IMR-90 (cell line): ENCODE measurements at regions not wholly inside any gene's neighbourhood (a gene's known extent, or its start where the extent isn't known, plus 50 kb on each side); places are given as distances from the start of the nearest gene placed in this dataset.

Source experiments
- ATAC-seq: fragments of 200-7000 bp; cut with Tn5 transposase; 2 replicates; pipeline ENCODE4 v1.9.1; 2020; ENCODE audit warnings: low read depth, mild to moderate bottlenecking, moderate library complexity
- BruUV-seq: library from RNA; stranded (reverse); fragments of 400-500 nt; replicated peaks from 2 replicates; lab custom pipeline; 2021; lab: Mats Ljungman, UMichigan
- CTCF ChIA-PET: fragments of 300-600 bp; formaldehyde crosslinking; extraction: SDS; loops from one replicate; lab custom pipeline; 2021; ENCODE audit warnings: antibody characterized with exemption; lab: Yijun Ruan, JAX
- POLR2A ChIA-PET: fragments of 300-600 bp; sonication (Branson Sonifier 250); formaldehyde crosslinking; loops from one replicate; lab custom pipeline; 2022; ENCODE audit warnings: antibody characterized with exemption; ENCODE audit not compliant: unreplicated experiment; lab: Charles Lee
- DNase-seq: peaks from one replicate; pipeline ENCODE4 v3.0.0; 2013
- H2AFZ ChIP-seq: replicated peaks from 2 replicates; pipeline ENCODE3; 2013; ENCODE audit warnings: low read length, mild to moderate bottlenecking; ENCODE audit not compliant: poor library complexity
- H2AK5ac ChIP-seq: 2 replicates; pipeline ENCODE4 v1.6.1; 2013; ENCODE audit warnings: low read depth, low read length, inconsistent platforms
- H2AK9ac ChIP-seq: replicated peaks from 2 replicates; pipeline ENCODE3; 2013; ENCODE audit warnings: mild to moderate bottlenecking, low read depth, low read length, moderate library complexity; ENCODE audit not compliant: poor library complexity
- H2BK120ac ChIP-seq: 2 replicates; pipeline ENCODE4 v1.6.1; 2013; ENCODE audit warnings: low read depth, low read length, inconsistent platforms
- H2BK15ac ChIP-seq: 3 replicates; pipeline ENCODE4 v1.6.1; 2013; ENCODE audit warnings: low read depth, low read length, inconsistent platforms
- H2BK20ac ChIP-seq: 2 replicates; pipeline ENCODE4 v1.6.1; 2013; ENCODE audit warnings: low read depth, mild to moderate bottlenecking, inconsistent platforms, low read length, moderate library complexity
- H2BK5ac ChIP-seq: 2 replicates; pipeline ENCODE4 v1.6.1; 2013; ENCODE audit warnings: mild to moderate bottlenecking, low read depth, low read length, inconsistent platforms; ENCODE audit not compliant: poor library complexity, severe bottlenecking
- H3K14ac ChIP-seq: replicated peaks from 2 replicates; pipeline ENCODE4 v1.6.1; 2013; ENCODE audit warnings: low read depth, low read length, inconsistent platforms
- H3K18ac ChIP-seq: 2 replicates; pipeline ENCODE4 v1.6.1; 2013; ENCODE audit warnings: low read depth, low read length, control low read depth
- H3K23ac ChIP-seq: 2 replicates; pipeline ENCODE4 v1.6.1; 2013; ENCODE audit warnings: low read depth, low read length, inconsistent platforms
- H3K27ac ChIP-seq: 2 replicates; pipeline ENCODE4 v1.5.1; 2013; ENCODE audit warnings: mild to moderate bottlenecking, control low read depth, low read length; ENCODE audit not compliant: insufficient read depth
- H3K27me3 ChIP-seq: 2 replicates; pipeline ENCODE4 v1.6.1; 2013; ENCODE audit warnings: low read length; ENCODE audit not compliant: control insufficient read depth, insufficient read depth
- H3K36me3 ChIP-seq: 2 replicates; pipeline ENCODE4 v1.6.1; 2013; ENCODE audit warnings: low read length, mixed read lengths; ENCODE audit not compliant: control insufficient read depth, insufficient read depth
- H3K4ac ChIP-seq: 2 replicates; pipeline ENCODE4 v1.6.1; 2013; ENCODE audit warnings: low read depth, low read length, inconsistent platforms
- H3K4me1 ChIP-seq: 2 replicates; pipeline ENCODE4 v1.6.1; 2013; ENCODE audit warnings: low read length, mixed read lengths; ENCODE audit not compliant: control insufficient read depth, insufficient read depth
- H3K4me2 ChIP-seq: 2 replicates; pipeline ENCODE4 v1.6.1; 2013; ENCODE audit warnings: low read depth, mild to moderate bottlenecking, control low read depth, low read length, moderate library complexity
- H3K4me3 ChIP-seq: 2 replicates; pipeline ENCODE4 v1.5.1; 2013; ENCODE audit warnings: low read depth, mild to moderate bottlenecking, control low read depth, low read length, moderate library complexity; ENCODE audit not compliant: insufficient read depth
- H3K56ac ChIP-seq: 2 replicates; pipeline ENCODE4 v1.6.1; 2013; ENCODE audit warnings: low read length, inconsistent platforms; ENCODE audit not compliant: insufficient read depth; ENCODE audit errors: extremely low read depth
- H3K79me1 ChIP-seq, 2 experiments: 2 replicates each; pipeline ENCODE4 v1.6.1; 2013; ENCODE audit warnings: low read length in 2 of 2, inconsistent platforms in 1 of 2, low read depth in 1 of 2
- H3K9ac ChIP-seq: 2 replicates; pipeline ENCODE4 v1.6.1; 2013; ENCODE audit warnings: low read depth, low read length, control low read depth
- H3K9me1 ChIP-seq: 2 replicates; pipeline ENCODE4 v1.6.1; 2013; ENCODE audit warnings: low read length, inconsistent platforms; ENCODE audit not compliant: insufficient read depth
- H3K9me3 ChIP-seq: 2 replicates; pipeline ENCODE4 v1.6.1; 2013; ENCODE audit warnings: low read length; ENCODE audit not compliant: control insufficient read depth, insufficient read depth
- H4K20me1 ChIP-seq: 2 replicates; pipeline ENCODE4 v1.6.1; 2013; ENCODE audit warnings: low read length, inconsistent platforms; ENCODE audit not compliant: insufficient read depth
- H4K5ac ChIP-seq: 2 replicates; pipeline ENCODE4 v1.6.1; 2013; ENCODE audit warnings: mild to moderate bottlenecking, low read depth, low read length, control low read depth
- H4K8ac ChIP-seq, 2 experiments: 2 replicates each; pipeline ENCODE4 v1.6.1; 2013; ENCODE audit warnings: low read depth in 2 of 2, low read length in 2 of 2, control low read depth in 1 of 2, inconsistent platforms in 1 of 2
- H4K91ac ChIP-seq: 2 replicates; pipeline ENCODE4 v1.6.1; 2013; ENCODE audit warnings: low read depth, low read length, inconsistent platforms; ENCODE audit not compliant: insufficient read depth
- BHLHE40 ChIP-seq: fragments of 150-350 bp; IDR thresholded peaks from 2 replicates; pipeline ENCODE4 v1.6.1; 2016; ENCODE audit warnings: mild to moderate bottlenecking, low read depth, low read length
- CTCF ChIP-seq: conservative IDR thresholded peaks from 2 replicates; pipeline ENCODE4 v1.5.1; 2012; ENCODE audit warnings: mild to moderate bottlenecking, low read depth, low read length, improper control_type of control experiment
- FOS ChIP-seq: fragments of 150-350 bp; IDR thresholded peaks from 2 replicates; pipeline ENCODE4 v1.6.1; 2016; ENCODE audit warnings: low read depth, low read length
- MAFK ChIP-seq: IDR thresholded peaks from 2 replicates; pipeline ENCODE4 v1.6.1; 2012; ENCODE audit warnings: low read depth, low read length, improper control_type of control experiment
- MAZ ChIP-seq: IDR thresholded peaks from 2 replicates; pipeline ENCODE4 v1.6.1; 2012; ENCODE audit warnings: low read depth, mild to moderate bottlenecking, low read length, improper control_type of control experiment, moderate library complexity, borderline replicate concordance
- NFE2L2 ChIP-seq: fragments of 150-350 bp; IDR thresholded peaks from 2 replicates; pipeline ENCODE4 v1.6.1; 2016; ENCODE audit warnings: low read depth, mild to moderate bottlenecking, low read length
- RAD21 ChIP-seq: IDR thresholded peaks from 2 replicates; pipeline ENCODE4 v1.6.1; 2012; ENCODE audit warnings: low read length, improper control_type of control experiment
- SMC3 ChIP-seq: fragments of 150-350 bp; IDR thresholded peaks from 2 replicates; pipeline ENCODE4 v1.6.1; 2016; ENCODE audit warnings: low read depth, mild to moderate bottlenecking, antibody characterized with exemption, low read length, moderate library complexity
- WGBS, 2 experiments: methylation state at CpG; one replicate each; pipeline versions ENCODE4 v1.1.5 to v1.1.7; 2013; ENCODE audit warnings: missing lambda C conversion rate in 2 of 2; ENCODE audit not compliant: insufficient read length in 1 of 2; ENCODE audit errors: extremely low coverage in 2 of 2; 5-methylcytosine and 5-hydroxymethylcytosine counted together
- dilution Hi-C: fragments of 300-500 bp; cut with HindIII; formaldehyde crosslinking; loops from one replicate; pipeline ENCODE4 v1.14.3; 2018; ENCODE audit warnings: low sequenced_read_pairs; ENCODE audit not compliant: unreplicated experiment
- in situ Hi-C: fragments of 300-500 bp; cut with MboI; formaldehyde crosslinking; loops from 3 replicates; pipeline ENCODE4 v1.14.3; 2019; ENCODE audit warnings: low sequenced_read_pairs, inconsistent platforms, mixed read lengths
- intact Hi-C: fragments of 100-400 bp; cut with micrococcal nuclease; formaldehyde crosslinking; loops from 2 replicates; pipeline ENCODE4 v1.10.0; 2022
- TF ChIP-seq, protein P1 (sequence below): fragments of 150-350 bp; IDR thresholded peaks from 2 replicates; pipeline ENCODE4 v1.6.1; 2016; ENCODE audit warnings: low read depth, mild to moderate bottlenecking, low read length, moderate library complexity, borderline replicate concordance

DNA sequence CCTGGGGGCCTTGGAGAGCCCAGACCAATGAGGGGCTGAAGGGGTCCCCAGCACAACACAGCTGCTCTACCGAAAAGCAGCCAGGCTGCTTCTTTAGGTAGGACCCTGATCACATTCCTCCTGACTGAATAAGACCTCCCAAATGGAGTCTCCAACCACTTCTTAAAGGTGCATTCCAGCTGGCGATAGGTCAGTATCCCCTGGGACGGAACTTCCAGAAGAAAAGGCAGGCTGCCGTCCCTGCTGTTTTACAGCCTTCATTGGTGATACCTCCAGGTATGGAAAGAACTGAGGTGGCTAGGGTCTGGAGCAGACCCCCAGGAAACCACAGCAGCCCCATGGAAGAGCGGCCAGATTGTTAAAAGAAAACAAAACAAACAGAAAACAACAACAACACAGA, 340.6 kb downstream of the BTG1 start:
- H3K4me1 ChIP-seq = no peaks in the 10 kb centered on the region; the same call in 1 of the 2 replicates
- ATAC-seq (no peak), DNase-seq (no peak)
- no peaks in the 10 kb centered on the region for H3K27me3 ChIP-seq
- H3K4me2 ChIP-seq = no peak overlapping the region
- no TSS peak for BruUV-seq
- H2AFZ ChIP-seq = peak overlapping the region; percentile 61
- no peak overlapping the region for H2BK120ac ChIP-seq
- H3K36me3 ChIP-seq = no peaks in the 10 kb centered on the region
- no peak overlapping the region for H4K5ac ChIP-seq
- no peak overlapping the region for H3K23ac ChIP-seq
- dilution Hi-C loops (no loop called here), in situ Hi-C loops (no loop called here), intact Hi-C loops (no loop called here)
- H2AK5ac ChIP-seq = no peak overlapping the region
- H2AK9ac ChIP-seq = no peak overlapping the region
- ChIA-PET CTCF (no interaction called here), POLR2A (no interaction called here)
- no peak overlapping the region for H3K27ac ChIP-seq
- H3K56ac ChIP-seq = no peak overlapping the region
- no peak overlapping the region for H4K91ac ChIP-seq
- no peaks in the 10 kb centered on the region for H3K79me1 ChIP-seq
- H2BK5ac ChIP-seq = no peak overlapping the region
- peaks cover 4% of the 10 kb centered on the region; the same call in 1 of the 2 replicates for H3K9me1 ChIP-seq
- H3K9ac ChIP-seq = no peak overlapping the region
- H4K20me1 ChIP-seq = no peaks in the 10 kb centered on the region
- no peak overlapping the region for H2BK15ac ChIP-seq
- peaks cover 2% of the 10 kb centered on the region; the same call in 1 of the 2 replicates for H3K9me3 ChIP-seq
- TF ChIP-seq RAD21 = no peak
- no peak for TF ChIP-seq CTCF
- no peak for TF ChIP-seq MAZ
- no peak for TF ChIP-seq FOS
- TF ChIP-seq NFE2L2 = no peak
- TF ChIP-seq SMC3 = no peak
- no peak for TF ChIP-seq MAFK
- TF ChIP-seq BHLHE40 = no peak
- TF ChIP-seq, protein P1, sequence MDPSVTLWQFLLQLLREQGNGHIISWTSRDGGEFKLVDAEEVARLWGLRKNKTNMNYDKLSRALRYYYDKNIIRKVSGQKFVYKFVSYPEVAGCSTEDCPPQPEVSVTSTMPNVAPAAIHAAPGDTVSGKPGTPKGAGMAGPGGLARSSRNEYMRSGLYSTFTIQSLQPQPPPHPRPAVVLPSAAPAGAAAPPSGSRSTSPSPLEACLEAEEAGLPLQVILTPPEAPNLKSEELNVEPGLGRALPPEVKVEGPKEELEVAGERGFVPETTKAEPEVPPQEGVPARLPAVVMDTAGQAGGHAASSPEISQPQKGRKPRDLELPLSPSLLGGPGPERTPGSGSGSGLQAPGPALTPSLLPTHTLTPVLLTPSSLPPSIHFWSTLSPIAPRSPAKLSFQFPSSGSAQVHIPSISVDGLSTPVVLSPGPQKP = no peak
- WGBS, 2 experiments = no CpG with 5 or more reads among the region's 5 CpGs
- no peak overlapping the region for H3K4ac ChIP-seq
- H3K14ac ChIP-seq = no peak overlapping the region
- no peak overlapping the region for H3K4me3 ChIP-seq
- H4K8ac ChIP-seq = no peak overlapping the region
- H3K18ac ChIP-seq = no peak overlapping the region
- H2BK20ac ChIP-seq = no peak overlapping the region
